Aorta (tissue), 5 donors: ENCODE measurements at regions not wholly inside any gene's neighbourhood (a gene's known extent, or its start where the extent isn't known, plus 50 kb on each side); places are given as distances from the start of the nearest gene placed in this dataset.

Experiments
- ATAC-seq: fragments of 200-7000 bp; cut with Tn5 transposase; one replicate; pipeline ENCODE4 v1.9.1; 2022; ENCODE audit warnings: moderate library complexity; ENCODE audit not compliant: low FRiP score
- DNase-seq, 2 donors: peaks; one replicate each; pipeline ENCODE4 v3.0.0-alpha.2; 2020
- H3K27ac ChIP-seq, 2 donors: one replicate each; pipeline ENCODE4 v1.5.1; 2013; ENCODE audit warnings: low read length in 2 of 2, mild to moderate bottlenecking in 2 of 2, moderate library complexity in 2 of 2, control low read depth in 1 of 2, inconsistent platforms in 1 of 2, low read depth in 1 of 2
- H3K27me3 ChIP-seq, 2 donors: one replicate each; pipeline ENCODE4 v1.6.1; 2013; ENCODE audit warnings: control low read depth in 1 of 2, low read length in 1 of 2, mild to moderate bottlenecking in 1 of 2, moderate library complexity in 1 of 2; ENCODE audit not compliant: insufficient read depth in 2 of 2, control insufficient read depth in 1 of 2
- H3K36me3 ChIP-seq, 2 donors: one replicate each; pipeline ENCODE4 v1.6.1; 2013; ENCODE audit warnings: control low read depth in 1 of 2, low read length in 1 of 2, mild to moderate bottlenecking in 1 of 2; ENCODE audit not compliant: insufficient read depth in 2 of 2, control insufficient read depth in 1 of 2
- H3K4me1 ChIP-seq, 2 donors: one replicate each; pipeline ENCODE4 v1.6.1; 2013; ENCODE audit warnings: low read length in 2 of 2, control low read depth in 1 of 2, mild to moderate bottlenecking in 1 of 2, moderate library complexity in 1 of 2; ENCODE audit not compliant: insufficient read depth in 2 of 2, control insufficient read depth in 1 of 2
- H3K4me3 ChIP-seq, 2 donors: one replicate each; pipeline ENCODE4 v1.5.1; 2013; ENCODE audit warnings: low read length in 2 of 2, control low read depth in 1 of 2, mild to moderate bottlenecking in 1 of 2
- H3K9me3 ChIP-seq: one replicate; pipeline ENCODE4 v1.6.1; 2013; ENCODE audit warnings: mild to moderate bottlenecking, low read length; ENCODE audit not compliant: control insufficient read depth
- WGBS, 2 donors: extraction: QIAGEN DNeasy Blood & Tissue Kit; methylation state at CpG; one replicate each; pipeline ENCODE4 v1.1.7; 2013; 5-methylcytosine and 5-hydroxymethylcytosine counted together
- intact Hi-C, 2 donors: fragments of 100-400 bp; cut with DNase I; formaldehyde crosslinking; loops; one replicate each; pipeline versions ENCODE4 v1.14.2 to v1.15.0; 2022
- donor health status: healthy with polysubstance abuse.
- donor health status: Bipolar disorder and iron deficiency.
- donor health status: DM: no; HTN: no; CAD: no.
- donor health status: DM: no; HTN: no; CAD: no.
- donor health status: DM: yes; HTN: yes; CAD: no.

- ATAC-seq (no peak), DNase-seq (no peak)
- 88 to 97% methylated on average over 1 of the region's 1 CpG for WGBS, 2 donors
- H3K36me3 ChIP-seq = no peaks in the 10 kb centered on the region
- no peaks in the 10 kb centered on the region for H3K27me3 ChIP-seq
- H3K4me3 ChIP-seq = no peak overlapping the region
- peaks cover 3 to 4% of the 10 kb centered on the region in 2 donors for H3K4me1 ChIP-seq
- H3K9me3 ChIP-seq = no peaks in the 10 kb centered on the region
- intact Hi-C loops = no loop called here
- H3K27ac ChIP-seq = no peak overlapping the region
These were observed 455.6 kb upstream of the CD180 start for GRCh38 chr5:67652201-67652600.

GRCh38 chr5:67651180-67651579, 454.6 kb upstream of the CD180 start:
- Histone ChIP-seq H3K27ac (no peak overlapping the region), H3K36me3 (no peaks in the 10 kb centered on the region), H3K27me3 (no peaks in the 10 kb centered on the region), H3K4me1 (peaks cover 3 to 8% of the 10 kb centered on the region in 2 donors), H3K4me3 (no peak overlapping the region), H3K9me3 (no peaks in the 10 kb centered on the region)
- intact Hi-C loops = no loop called here
- DNase-seq (no peak), ATAC-seq (no peak)
- WGBS, 2 donors = 90 to 94% methylated on average over 1 of the region's 1 CpG

- intact Hi-C loops = no loop called here
- WGBS, 2 donors = 3 to 6% methylated on average over 6 of the region's 6 CpGs
- no peak overlapping the region for H3K4me3 ChIP-seq
- no peaks in the 10 kb centered on the region for H3K36me3 ChIP-seq
- H3K9me3 ChIP-seq = no peaks in the 10 kb centered on the region
- no peaks in the 10 kb centered on the region for H3K27me3 ChIP-seq
- H3K27ac ChIP-seq = peak overlapping the region in 1 of 2 donors; percentile 39
- peak; percentile 84 for ATAC-seq
- H3K4me1 ChIP-seq = peaks cover 3 to 8% of the 10 kb centered on the region in 2 donors
- DNase-seq = peak; percentile 77 to 82
These were observed 451.6 kb upstream of the CD180 start for GRCh38 chr5:67648201-67648671.

GRCh38 chr5:67647772-67648171, 451.2 kb upstream of the CD180 start:
- peaks cover 3 to 8% of the 10 kb centered on the region in 2 donors for H3K4me1 ChIP-seq
- ATAC-seq = no peak
- intact Hi-C loops = no loop called here
- no peaks in the 10 kb centered on the region for H3K9me3 ChIP-seq
- no peak overlapping the region for H3K4me3 ChIP-seq
- H3K27ac ChIP-seq = no peak overlapping the region
- 37 to 54% methylated on average over 2 of the region's 2 CpGs for WGBS, 2 donors
- H3K36me3 ChIP-seq = no peaks in the 10 kb centered on the region
- no peaks in the 10 kb centered on the region for H3K27me3 ChIP-seq
- DNase-seq = no peak

- ATAC-seq = no peak
- Histone ChIP-seq H3K27me3 (no peaks in the 10 kb centered on the region), H3K9me3 (no peaks in the 10 kb centered on the region), H3K36me3 (no peaks in the 10 kb centered on the region), H3K4me3 (no peak overlapping the region), H3K4me1 (peaks cover 3 to 9% of the 10 kb centered on the region in 2 donors), H3K27ac (no peak overlapping the region)
- intact Hi-C loops = no loop called here
- DNase-seq = no peak
- 96 to 98% methylated on average over 3 of the region's 3 CpGs for WGBS, 2 donors
These were observed 447.8 kb upstream of the CD180 start for GRCh38 chr5:67644221-67644920.

GRCh38 chr5:67643536-67643935, 446.9 kb upstream of the CD180 start:
- Histone ChIP-seq H3K27ac (no peak overlapping the region), H3K4me3 (no peak overlapping the region), H3K4me1 (peaks cover 3 to 6% of the 10 kb centered on the region in 2 donors), H3K27me3 (no peaks in the 10 kb centered on the region), H3K9me3 (no peaks in the 10 kb centered on the region), H3K36me3 (no peaks in the 10 kb centered on the region)
- 22 to 30% methylated on average over 2 of the region's 2 CpGs for WGBS, 2 donors
- intact Hi-C loops = no loop called here
- DNase-seq (no peak), ATAC-seq (no peak)

GRCh38 chr5:67639976-67640375, 443.4 kb upstream of the CD180 start:
- WGBS, 2 donors = 40 to 42% methylated on average over 2 of the region's 2 CpGs
- Histone ChIP-seq H3K27me3 (no peaks in the 10 kb centered on the region), H3K4me3 (no peak overlapping the region), H3K27ac (no peak overlapping the region), H3K9me3 (no peaks in the 10 kb centered on the region), H3K36me3 (no peaks in the 10 kb centered on the region), H3K4me1 (peaks cover 0 to 5% of the 10 kb centered on the region in 2 donors)
- no peak for DNase-seq
- intact Hi-C loops = no loop called here
- ATAC-seq = no peak

- Histone ChIP-seq H3K27me3 (no peaks in the 10 kb centered on the region), H3K4me1 (peaks cover 0 to 5% of the 10 kb centered on the region in 2 donors), H3K4me3 (no peak overlapping the region), H3K36me3 (no peaks in the 10 kb centered on the region), H3K9me3 (no peaks in the 10 kb centered on the region), H3K27ac (no peak overlapping the region)
- WGBS, 2 donors = 73 to 77% methylated on average over 3 of the region's 3 CpGs
- ATAC-seq = no peak
- DNase-seq = no peak
- intact Hi-C loops = no loop called here
These were observed 442.7 kb upstream of the CD180 start for GRCh38 chr5:67639313-67639712.

- WGBS, 2 donors = 72 to 76% methylated on average over 3 of the region's 3 CpGs
- ATAC-seq (no peak), DNase-seq (no peak)
- intact Hi-C loops = no loop called here
- no peaks in the 10 kb centered on the region for H3K27me3 ChIP-seq
- H3K4me1 ChIP-seq = peaks cover 0 to 5% of the 10 kb centered on the region in 2 donors
- no peak overlapping the region for H3K27ac ChIP-seq
- peaks cover 2% of the 10 kb centered on the region for H3K9me3 ChIP-seq
- no peaks in the 10 kb centered on the region for H3K36me3 ChIP-seq
- no peak overlapping the region for H3K4me3 ChIP-seq
These were observed 440.4 kb upstream of the CD180 start for GRCh38 chr5:67636850-67637524.
